ENCODE measurements at regions not wholly inside any gene's neighbourhood (a gene's known extent, or its start where the extent isn't known, plus 50 kb on each side); places are given as distances from the start of the nearest gene placed in this dataset.

- no peaks in the 10 kb centered on the region for H3K9me3 Mint-ChIP-seq (ENCODE audit: unreplicated experiment)
- peaks cover 7% of the 10 kb centered on the region for H3K27me3 ChIP-seq (ENCODE audit: insufficient read depth, low read length)
Measured at GRCh38 chr7:155972651-155973390, 160.6 kb upstream of the SHH start.

DNA sequence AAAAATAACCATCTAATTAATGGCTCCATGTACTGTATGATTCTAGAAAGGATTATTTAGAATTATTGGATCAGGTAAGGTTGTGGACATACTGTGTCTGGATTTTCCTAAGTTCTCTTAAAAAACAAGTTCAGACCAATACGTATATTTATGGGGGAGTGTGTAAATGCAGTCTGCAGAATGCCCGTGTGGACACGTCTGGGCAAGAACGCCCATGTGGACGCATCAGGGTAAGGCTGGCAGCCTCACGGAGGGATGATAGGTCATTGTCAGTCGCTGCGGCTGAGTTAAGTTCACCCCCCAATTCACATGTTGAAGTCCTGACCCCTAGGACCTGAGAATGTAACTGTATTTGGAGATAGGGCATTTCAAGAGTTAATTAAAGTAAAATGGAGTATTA lies 160.0 kb upstream of the SHH start:
- H3K9me3 ChIP-seq (ENCODE audit: insufficient read depth, low read depth, low read length) = no peaks in the 10 kb centered on the region
- Mint-ChIP-seq H3K27me3 (ENCODE audit: low read depth, unreplicated experiment) (peaks cover 49% of the 10 kb centered on the region), H3K36me3 (ENCODE audit: low read depth, unreplicated experiment) (no peaks in the 10 kb centered on the region), H3K4me1 (ENCODE audit: low read depth, unreplicated experiment) (no peaks in the 10 kb centered on the region), H3K27ac (ENCODE audit: unreplicated experiment) (no peak overlapping the region), H3K9me3 (ENCODE audit: unreplicated experiment) (no peaks in the 10 kb centered on the region), H3K4me3 (ENCODE audit: unreplicated experiment) (no peak overlapping the region)
- H3K9ac ChIP-seq (ENCODE audit: low read length) = no peak overlapping the region
- H3K79me2 ChIP-seq (ENCODE audit: insufficient read depth, low read length) = no peaks in the 10 kb centered on the region
- H3K4me3 ChIP-seq (ENCODE audit: insufficient read depth, low read depth, low read length) = no peak overlapping the region
- DNase-seq (ENCODE audit: low read depth) (no peak), FAIRE-seq (no peak)
- no peak overlapping the region for H3K4me2 ChIP-seq (ENCODE audit: low read length)
- no peak overlapping the region for H2AFZ ChIP-seq (ENCODE audit: low read depth, low read length)
- no peaks in the 10 kb centered on the region for H3K36me3 ChIP-seq (ENCODE audit: insufficient read depth, low read length)
- no peaks in the 10 kb centered on the region for H3K4me1 ChIP-seq (ENCODE audit: insufficient read depth, low read length)
- H4K20me1 ChIP-seq (ENCODE audit: insufficient read depth, low read length) = no peaks in the 10 kb centered on the region
- no peak overlapping the region for H3K27ac ChIP-seq (ENCODE audit: low read depth, low read length)
- H3K27me3 ChIP-seq (ENCODE audit: insufficient read depth, low read length) = peaks cover 7% of the 10 kb centered on the region
- TF ChIP-seq CTCF (IDR thresholded peaks at IDR 0.05; ENCODE audit: insufficient read depth, low read depth, low read length) = no peak
- no peak for TF ChIP-seq EZH2 (IDR thresholded peaks at IDR 0.05; ENCODE audit: insufficient read depth, low read length)

More at GRCh38 chr7:155972651-155973390, 160.6 kb upstream of the SHH start:
- H3K27ac Mint-ChIP-seq (ENCODE audit: unreplicated experiment) = no peak overlapping the region
- Histone ChIP-seq H3K4me3 (ENCODE audit: insufficient read depth, low read depth, low read length) (no peak overlapping the region), H3K4me2 (ENCODE audit: low read length) (no peak overlapping the region), H3K4me1 (ENCODE audit: insufficient read depth, low read length) (no peaks in the 10 kb centered on the region), H3K9me3 (ENCODE audit: insufficient read depth, low read depth, low read length) (no peaks in the 10 kb centered on the region), H3K79me2 (ENCODE audit: insufficient read depth, low read length) (no peaks in the 10 kb centered on the region), H2AFZ (ENCODE audit: low read depth, low read length) (no peak overlapping the region), H4K20me1 (ENCODE audit: insufficient read depth, low read length) (no peaks in the 10 kb centered on the region), H3K36me3 (ENCODE audit: insufficient read depth, low read length) (no peaks in the 10 kb centered on the region), H3K27ac (ENCODE audit: low read depth, low read length) (no peak overlapping the region), H3K9ac (ENCODE audit: low read length) (no peak overlapping the region)
- FAIRE-seq (no peak), DNase-seq (ENCODE audit: low read depth) (no peak)
- H3K4me3 Mint-ChIP-seq (ENCODE audit: unreplicated experiment) = no peak overlapping the region
- H3K27me3 Mint-ChIP-seq (ENCODE audit: low read depth, unreplicated experiment) = peaks cover 49% of the 10 kb centered on the region
- TF ChIP-seq CTCF (IDR thresholded peaks at IDR 0.05; ENCODE audit: insufficient read depth, low read depth, low read length) = no peak
- no peak for TF ChIP-seq EZH2 (IDR thresholded peaks at IDR 0.05; ENCODE audit: insufficient read depth, low read length)
- no peaks in the 10 kb centered on the region for H3K4me1 Mint-ChIP-seq (ENCODE audit: low read depth, unreplicated experiment)
- H3K36me3 Mint-ChIP-seq (ENCODE audit: low read depth, unreplicated experiment) = no peaks in the 10 kb centered on the region

DNA sequence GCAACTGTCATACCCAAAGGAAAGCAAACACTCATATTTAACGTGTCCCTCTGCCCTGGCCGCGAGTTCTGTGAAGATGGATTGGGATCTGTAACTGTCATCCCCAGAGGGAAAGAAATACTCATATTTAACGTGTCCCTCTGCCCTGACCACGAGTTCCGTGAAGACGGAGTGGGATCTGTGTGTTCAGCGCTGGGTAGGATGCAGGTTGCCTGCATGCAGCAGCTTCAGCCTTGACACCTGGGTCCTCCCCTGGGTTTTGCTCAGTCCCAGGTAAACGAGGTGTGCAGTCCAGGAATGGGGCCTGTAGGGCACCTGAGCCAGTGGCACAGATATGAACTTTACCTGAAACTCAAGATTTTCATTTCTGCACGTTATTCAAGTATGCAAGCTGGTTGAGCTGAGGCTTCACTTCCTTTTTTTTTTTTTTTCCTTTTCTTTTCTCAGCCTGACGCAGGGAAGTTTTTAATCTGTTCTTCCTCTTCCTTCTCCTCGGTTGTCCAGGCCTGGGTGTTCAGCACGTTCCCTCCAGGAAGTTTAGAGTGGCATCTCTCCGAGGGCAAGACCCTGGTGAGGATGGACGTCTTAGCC lies 159.0 kb upstream of the SHH start:
- Histone ChIP-seq H4K20me1 (ENCODE audit: insufficient read depth, low read length) (no peaks in the 10 kb centered on the region), H3K36me3 (ENCODE audit: insufficient read depth, low read length) (no peaks in the 10 kb centered on the region), H3K4me2 (ENCODE audit: low read length) (no peak overlapping the region), H3K9me3 (ENCODE audit: insufficient read depth, low read depth, low read length) (no peaks in the 10 kb centered on the region), H3K9ac (ENCODE audit: low read length) (no peak overlapping the region), H3K27me3 (ENCODE audit: insufficient read depth, low read length) (peaks cover 7% of the 10 kb centered on the region), H3K79me2 (ENCODE audit: insufficient read depth, low read length) (no peaks in the 10 kb centered on the region), H2AFZ (ENCODE audit: low read depth, low read length) (no peak overlapping the region), H3K27ac (ENCODE audit: low read depth, low read length) (no peak overlapping the region), H3K4me1 (ENCODE audit: insufficient read depth, low read length) (no peaks in the 10 kb centered on the region), H3K4me3 (ENCODE audit: insufficient read depth, low read depth, low read length) (no peak overlapping the region)
- Mint-ChIP-seq H3K27ac (ENCODE audit: unreplicated experiment) (no peak overlapping the region), H3K27me3 (ENCODE audit: low read depth, unreplicated experiment) (peaks cover 49% of the 10 kb centered on the region), H3K4me3 (ENCODE audit: unreplicated experiment) (no peak overlapping the region), H3K36me3 (ENCODE audit: low read depth, unreplicated experiment) (no peaks in the 10 kb centered on the region), H3K4me1 (ENCODE audit: low read depth, unreplicated experiment) (no peaks in the 10 kb centered on the region), H3K9me3 (ENCODE audit: unreplicated experiment) (no peaks in the 10 kb centered on the region)
- FAIRE-seq = no peak
- no peak for DNase-seq (ENCODE audit: low read depth)
- TF ChIP-seq EZH2 (IDR thresholded peaks at IDR 0.05; ENCODE audit: insufficient read depth, low read length) (no peak), CTCF (IDR thresholded peaks at IDR 0.05; ENCODE audit: insufficient read depth, low read depth, low read length) (no peak)
